Esophagus muscularis mucosa (tissue), 4 donors: ENCODE measurements at regions not wholly inside any gene's neighbourhood (a gene's known extent, or its start where the extent isn't known, plus 50 kb on each side); places are given as distances from the start of the nearest gene placed in this dataset.
A peak's percentile ranks its signal among the peaks of the same experiment; 100 is the strongest.
"Not testable (repeated sequence)": the region's sequence is repeated elsewhere in the genome, so short reads cannot be mapped to it uniquely, and the experiment has no call there.

Experiments used
- DNase-seq: peaks from one replicate; pipeline ENCODE4 v3.0.0-alpha.2; 2017; ENCODE audit errors: extremely low spot score
- H3K27ac ChIP-seq, 4 donors: fragments of 200-600 bp; sonication (generic); replicated peaks in 1 of 4; 1 replicate in 3 of 4; 2 replicates in 1 of 4; pipeline ENCODE4 v1.5.1; 2016 to 2019; ENCODE audit warnings: mild to moderate bottlenecking in 1 of 4
- H3K27me3 ChIP-seq, 4 donors: fragments of 200-600 bp; sonication (generic); one replicate each; pipeline versions ENCODE4 v1.5.1 to v1.6.0; 2016 to 2019
- H3K36me3 ChIP-seq, 4 donors: fragments of 200-600 bp; sonication (generic); one replicate each; pipeline ENCODE4 v1.5.1; 2016 to 2019
- H3K4me1 ChIP-seq, 4 donors: fragments of 200-600 bp; sonication (generic); one replicate each; pipeline ENCODE4 v1.5.1; 2016 to 2019
- H3K4me3 ChIP-seq, 4 donors: fragments of 200-600 bp; sonication (generic); 1 replicate in 2 of 4; 2 replicates in 2 of 4; pipeline ENCODE4 v1.5.1; 2016 to 2019; ENCODE audit warnings: mild to moderate bottlenecking in 4 of 4, moderate library complexity in 1 of 4
- H3K9me3 ChIP-seq, 4 donors: fragments of 200-600 bp; sonication (generic); 1 replicate in 3 of 4; 2 replicates in 1 of 4; pipeline ENCODE4 v1.5.1; 2016 to 2019
- EP300 ChIP-seq: sonication (generic); formaldehyde crosslinking; IDR thresholded peaks from one replicate; pipeline ENCODE4 v1.6.1; 2017; ENCODE audit warnings: antibody characterized with exemption
- POLR2A ChIP-seq: fragments of 450-650 bp; IDR thresholded peaks from one replicate; pipeline ENCODE4 v1.6.1; 2017; ENCODE audit warnings: antibody characterized with exemption, moderate library complexity, mild to moderate bottlenecking, low read depth
- POLR2AphosphoS5 ChIP-seq, 2 donors: sonication (generic); formaldehyde crosslinking; IDR thresholded peaks; one replicate each; pipeline ENCODE4 v1.6.1; 2017; ENCODE audit warnings: antibody characterized with exemption in 2 of 2
- WGBS: methylation state at CpG from one replicate; pipeline ENCODE4 v1.1.5; 2018; 5-methylcytosine and 5-hydroxymethylcytosine counted together
- intact Hi-C: fragments of 100-400 bp; cut with DNase I; formaldehyde crosslinking; loops from one replicate; pipeline ENCODE4 v1.15.1; 2023
- TF ChIP-seq, protein P1 (sequence below), 3 experiments: fragments of 200-600 bp in 2 of 3; fragments of 450-650 bp in 1 of 3; sonication (generic) in 2 of 3; IDR thresholded peaks; one replicate each; pipeline ENCODE4 v1.5.1; 2017 to 2019; ENCODE audit warnings: antibody characterized with exemption in 3 of 3, mild to moderate bottlenecking in 2 of 3, moderate library complexity in 1 of 3

- no peak overlapping the region for H3K4me3 ChIP-seq
- no peaks in the 10 kb centered on the region for H3K4me1 ChIP-seq
- H3K27ac ChIP-seq, result no peak overlapping the region
- TF ChIP-seq POLR2A, result no peak
- no peak for TF ChIP-seq EP300
- TF ChIP-seq, protein P1, sequence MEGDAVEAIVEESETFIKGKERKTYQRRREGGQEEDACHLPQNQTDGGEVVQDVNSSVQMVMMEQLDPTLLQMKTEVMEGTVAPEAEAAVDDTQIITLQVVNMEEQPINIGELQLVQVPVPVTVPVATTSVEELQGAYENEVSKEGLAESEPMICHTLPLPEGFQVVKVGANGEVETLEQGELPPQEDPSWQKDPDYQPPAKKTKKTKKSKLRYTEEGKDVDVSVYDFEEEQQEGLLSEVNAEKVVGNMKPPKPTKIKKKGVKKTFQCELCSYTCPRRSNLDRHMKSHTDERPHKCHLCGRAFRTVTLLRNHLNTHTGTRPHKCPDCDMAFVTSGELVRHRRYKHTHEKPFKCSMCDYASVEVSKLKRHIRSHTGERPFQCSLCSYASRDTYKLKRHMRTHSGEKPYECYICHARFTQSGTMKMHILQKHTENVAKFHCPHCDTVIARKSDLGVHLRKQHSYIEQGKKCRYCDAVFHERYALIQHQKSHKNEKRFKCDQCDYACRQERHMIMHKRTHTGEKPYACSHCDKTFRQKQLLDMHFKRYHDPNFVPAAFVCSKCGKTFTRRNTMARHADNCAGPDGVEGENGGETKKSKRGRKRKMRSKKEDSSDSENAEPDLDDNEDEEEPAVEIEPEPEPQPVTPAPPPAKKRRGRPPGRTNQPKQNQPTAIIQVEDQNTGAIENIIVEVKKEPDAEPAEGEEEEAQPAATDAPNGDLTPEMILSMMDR (IDR thresholded peaks at IDR 0.05), result no peak
- no peak for DNase-seq
- intact Hi-C loops, result no loop called here
- peaks cover 0 to 22% (median 2%) of the 10 kb centered on the region in 4 donors for H3K36me3 ChIP-seq
- WGBS, result 87% methylated on average over 2 of the region's 2 CpGs
- H3K27me3 ChIP-seq, result no peaks in the 10 kb centered on the region
- no peaks in the 10 kb centered on the region for H3K9me3 ChIP-seq
Measured at GRCh38 chr7:66452165-66452564, 176.5 kb upstream of the KCTD7 start.

- intact Hi-C loops, result no loop called here
- TF ChIP-seq, protein P1 (IDR thresholded peaks at IDR 0.05), result no peak
- TF ChIP-seq POLR2AphosphoS5 (IDR thresholded peaks at IDR 0.05), result no peak
- TF ChIP-seq POLR2A, result no peak
- H3K36me3 ChIP-seq, result peaks cover 0 to 21% (median 2%) of the 10 kb centered on the region in 4 donors
- WGBS, result 98% methylated on average over 6 of the region's 6 CpGs
- H3K4me1 ChIP-seq, result no peaks in the 10 kb centered on the region
- no peak overlapping the region for H3K27ac ChIP-seq
- no peak for DNase-seq
- no peaks in the 10 kb centered on the region for H3K9me3 ChIP-seq
- H3K4me3 ChIP-seq, result no peak overlapping the region
- no peaks in the 10 kb centered on the region for H3K27me3 ChIP-seq
Measured at GRCh38 chr7:66453340-66453739, 175.3 kb upstream of the KCTD7 start.

DNA sequence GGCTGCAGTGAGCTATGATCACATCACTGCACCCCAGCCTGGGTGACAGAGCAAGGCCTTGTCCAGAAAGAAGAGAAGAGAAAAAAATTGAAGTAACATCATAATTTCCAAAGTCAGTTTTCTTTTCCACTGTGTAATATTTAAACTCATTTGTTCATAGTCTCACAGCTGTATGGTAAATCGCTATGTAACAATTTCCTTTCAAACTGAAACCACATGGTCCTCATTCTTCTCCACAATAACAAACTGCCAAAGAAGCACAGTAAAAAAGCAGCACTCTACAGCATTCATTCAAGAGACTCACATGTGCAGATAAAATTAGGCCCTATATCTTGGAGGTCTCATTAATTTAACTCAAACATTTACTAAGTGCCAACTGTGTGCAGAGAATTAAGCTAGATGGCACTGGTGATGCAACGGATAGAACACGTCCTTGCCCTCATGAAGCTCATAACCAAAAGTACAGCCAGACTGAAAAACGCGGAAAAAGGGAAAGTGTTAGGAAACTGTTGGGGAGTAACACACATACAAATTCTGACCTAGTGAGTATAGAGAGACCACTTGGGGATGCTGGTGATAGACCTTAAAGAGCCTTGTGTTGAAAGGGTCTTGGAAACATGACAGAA is 174.0 kb upstream of the KCTD7 start:
- TF ChIP-seq, protein P1 (IDR thresholded peaks at IDR 0.05), result no peak
- no peak for TF ChIP-seq POLR2A
- TF ChIP-seq EP300, result no peak
- no peak for TF ChIP-seq POLR2AphosphoS5 (IDR thresholded peaks at IDR 0.05)
- Histone ChIP-seq H3K4me3 (no peak overlapping the region), H3K27ac (no peak overlapping the region), H3K27me3 (no peaks in the 10 kb centered on the region), H3K9me3 (no peaks in the 10 kb centered on the region), H3K4me1 (peaks cover 0 to 2% (median 0%) of the 10 kb centered on the region in 4 donors), H3K36me3 (peaks cover 0 to 7% (median 2%) of the 10 kb centered on the region in 4 donors)
- 89% methylated on average over 5 of the region's 5 CpGs for WGBS
- no peak for DNase-seq
- intact Hi-C loops, result no loop called here

DNA sequence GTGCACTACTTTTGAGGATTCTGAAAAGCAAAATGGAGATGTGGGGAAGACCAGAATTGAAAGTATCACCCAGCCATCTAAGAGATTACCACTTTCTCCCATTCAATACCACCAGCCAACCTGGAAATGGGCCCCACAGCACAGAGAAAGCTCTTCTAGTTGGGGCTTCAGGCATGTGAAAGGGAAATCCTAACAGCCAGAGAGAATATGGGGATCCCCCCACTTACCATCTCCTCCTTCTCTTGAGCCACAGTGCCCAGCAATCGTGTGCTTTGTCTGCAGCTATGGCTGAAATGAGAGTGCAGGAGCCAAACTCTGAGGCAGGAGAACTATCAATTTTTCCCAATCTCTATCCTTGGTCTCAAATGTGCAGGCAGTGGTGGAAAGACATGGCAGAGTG is 173.2 kb upstream of the KCTD7 start:
- DNase-seq, H3K27ac ChIP-seq, H3K4me1 ChIP-seq, H3K4me3 ChIP-seq, H3K36me3 ChIP-seq, H3K27me3 ChIP-seq, H3K9me3 ChIP-seq, intact Hi-C loops: not testable (repeated sequence)
- WGBS, result no CpG with 5 or more reads among the region's 1 CpG

DNA sequence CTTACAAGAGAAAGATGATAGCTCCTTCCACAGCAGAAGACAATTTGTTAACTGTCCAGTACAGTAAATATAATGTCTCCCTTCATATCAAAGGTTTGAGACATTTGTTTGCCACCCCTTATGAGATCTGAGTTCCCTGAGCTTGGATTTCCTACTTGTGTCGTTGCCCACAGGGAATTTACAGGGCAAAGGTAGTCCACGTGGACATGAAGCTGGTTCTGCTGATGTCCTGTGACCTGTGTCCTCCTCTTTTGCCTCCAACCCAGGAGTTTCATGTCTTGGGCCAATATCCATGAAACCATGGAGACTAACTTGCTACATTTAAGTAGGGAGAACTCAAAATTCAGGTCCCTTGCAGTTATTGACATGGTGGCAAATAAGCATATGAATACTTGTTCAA is 172.2 kb upstream of the KCTD7 start:
- H3K4me1 ChIP-seq, H3K36me3 ChIP-seq, DNase-seq, H3K9me3 ChIP-seq, intact Hi-C loops, H3K4me3 ChIP-seq, H3K27me3 ChIP-seq, H3K27ac ChIP-seq: not testable (repeated sequence)
- WGBS, result 86% methylated on average over 2 of the region's 2 CpGs

- intact Hi-C loops, H3K27ac ChIP-seq, H3K4me1 ChIP-seq, H3K4me3 ChIP-seq, H3K36me3 ChIP-seq, H3K9me3 ChIP-seq, H3K27me3 ChIP-seq: not testable (repeated sequence)
- 80% methylated on average over 5 of the region's 5 CpGs for WGBS
- DNase-seq, result peak; percentile 4
Measured at GRCh38 chr7:66458991-66459390, 169.7 kb upstream of the KCTD7 start.

- H3K4me3 ChIP-seq, H3K27me3 ChIP-seq, H3K9me3 ChIP-seq, H3K4me1 ChIP-seq, H3K27ac ChIP-seq, intact Hi-C loops: not testable (repeated sequence)
- DNase-seq, result peak; percentile 12
- H3K36me3 ChIP-seq, result peaks cover 0 to 11% (median 3%) of the 10 kb centered on the region in 4 donors
- WGBS, result 61% methylated on average over 5 of the region's 5 CpGs
Measured at GRCh38 chr7:66459783-66460413, 168.8 kb upstream of the KCTD7 start.
